Mesendoderm (in vitro differentiated cells): ENCODE measurements at regions not wholly inside any gene's neighbourhood (a gene's known extent, or its start where the extent isn't known, plus 50 kb on each side); places are given as distances from the start of the nearest gene placed in this dataset.
"Not testable (repeated sequence)": the region's sequence is repeated elsewhere in the genome, so short reads cannot be mapped to it uniquely, and the experiment has no call there.

Experiments used
- DNase-seq: peaks from one replicate; pipeline ENCODE4 v3.0.0; 2013
- H2AK5ac ChIP-seq: 2 replicates; pipeline ENCODE4 v1.6.1; 2013; ENCODE audit warnings: low read length, inconsistent platforms
- H2BK120ac ChIP-seq: 2 replicates; pipeline ENCODE4 v1.6.1; 2013; ENCODE audit warnings: low read depth, mild to moderate bottlenecking, low read length, moderate library complexity, mixed read lengths
- H2BK15ac ChIP-seq: replicated peaks from 2 replicates; pipeline ENCODE4 v1.6.1; 2013; ENCODE audit warnings: low read depth, mild to moderate bottlenecking, moderate library complexity
- H2BK5ac ChIP-seq: 2 replicates; pipeline ENCODE4 v1.6.1; 2013; ENCODE audit warnings: low read length, inconsistent platforms
- H3K18ac ChIP-seq: 2 replicates; pipeline ENCODE4 v1.6.1; 2013; ENCODE audit warnings: mild to moderate bottlenecking, low read length, mixed read lengths
- H3K23ac ChIP-seq: one replicate; pipeline ENCODE4 v1.6.1; 2013; ENCODE audit warnings: low read length
- H3K27ac ChIP-seq: 2 replicates; pipeline ENCODE4 v1.5.1; 2013; ENCODE audit warnings: low read depth, mild to moderate bottlenecking, inconsistent platforms, low read length, moderate library complexity
- H3K27me3 ChIP-seq: 2 replicates; pipeline ENCODE4 v1.6.1; 2013; ENCODE audit warnings: low read length, control low read depth, mild to moderate bottlenecking, inconsistent platforms; ENCODE audit not compliant: insufficient read depth, poor library complexity
- H3K36me3 ChIP-seq: 2 replicates; pipeline ENCODE4 v1.6.1; 2013; ENCODE audit warnings: low read length, inconsistent platforms; ENCODE audit not compliant: control insufficient read depth, insufficient read depth
- H3K4ac ChIP-seq: one replicate; pipeline ENCODE4 v1.6.1; 2013; ENCODE audit warnings: low read depth, mild to moderate bottlenecking, low read length, moderate library complexity
- H3K4me1 ChIP-seq: 2 replicates; pipeline ENCODE4 v1.6.1; 2013; ENCODE audit warnings: low read depth, low read length, inconsistent platforms; ENCODE audit not compliant: control insufficient read depth
- H3K4me2 ChIP-seq: 2 replicates; pipeline ENCODE4 v1.6.1; 2013; ENCODE audit warnings: low read length
- H3K4me3 ChIP-seq: 2 replicates; pipeline ENCODE4 v1.5.1; 2013; ENCODE audit warnings: mild to moderate bottlenecking, low read length
- H3K56ac ChIP-seq: one replicate; pipeline ENCODE4 v1.6.1; 2013; ENCODE audit warnings: low read length
- H3K79me1 ChIP-seq: 2 replicates; pipeline ENCODE4 v1.6.1; 2013; ENCODE audit warnings: low read length, inconsistent platforms
- H3K79me2 ChIP-seq: 2 replicates; pipeline ENCODE4 v1.6.1; 2013; ENCODE audit warnings: mild to moderate bottlenecking, low read length; ENCODE audit not compliant: control insufficient read depth, insufficient read depth
- H3K9ac ChIP-seq: 2 replicates; pipeline ENCODE4 v1.6.1; 2013; ENCODE audit warnings: low read length, inconsistent platforms
- H4K5ac ChIP-seq: one replicate; pipeline ENCODE4 v1.6.1; 2013; ENCODE audit warnings: low read length
- H4K8ac ChIP-seq: one replicate; pipeline ENCODE4 v1.6.1; 2013; ENCODE audit warnings: low read depth, mild to moderate bottlenecking, control low read depth, low read length, moderate library complexity
- WGBS: extraction: QIAGEN DNeasy Blood & Tissue Kit; methylation state at CpG from one replicate; pipeline ENCODE4 v1.1.7; 2013; ENCODE audit warnings: low lambda C conversion rate, missing lambda C conversion rate; ENCODE audit not compliant: insufficient coverage; ENCODE audit errors: extremely low coverage; 5-methylcytosine and 5-hydroxymethylcytosine counted together

- no peak for DNase-seq
These were observed 103.9 kb upstream of the CHD2 start for GRCh38 chr15:92796161-92796611.

DNA sequence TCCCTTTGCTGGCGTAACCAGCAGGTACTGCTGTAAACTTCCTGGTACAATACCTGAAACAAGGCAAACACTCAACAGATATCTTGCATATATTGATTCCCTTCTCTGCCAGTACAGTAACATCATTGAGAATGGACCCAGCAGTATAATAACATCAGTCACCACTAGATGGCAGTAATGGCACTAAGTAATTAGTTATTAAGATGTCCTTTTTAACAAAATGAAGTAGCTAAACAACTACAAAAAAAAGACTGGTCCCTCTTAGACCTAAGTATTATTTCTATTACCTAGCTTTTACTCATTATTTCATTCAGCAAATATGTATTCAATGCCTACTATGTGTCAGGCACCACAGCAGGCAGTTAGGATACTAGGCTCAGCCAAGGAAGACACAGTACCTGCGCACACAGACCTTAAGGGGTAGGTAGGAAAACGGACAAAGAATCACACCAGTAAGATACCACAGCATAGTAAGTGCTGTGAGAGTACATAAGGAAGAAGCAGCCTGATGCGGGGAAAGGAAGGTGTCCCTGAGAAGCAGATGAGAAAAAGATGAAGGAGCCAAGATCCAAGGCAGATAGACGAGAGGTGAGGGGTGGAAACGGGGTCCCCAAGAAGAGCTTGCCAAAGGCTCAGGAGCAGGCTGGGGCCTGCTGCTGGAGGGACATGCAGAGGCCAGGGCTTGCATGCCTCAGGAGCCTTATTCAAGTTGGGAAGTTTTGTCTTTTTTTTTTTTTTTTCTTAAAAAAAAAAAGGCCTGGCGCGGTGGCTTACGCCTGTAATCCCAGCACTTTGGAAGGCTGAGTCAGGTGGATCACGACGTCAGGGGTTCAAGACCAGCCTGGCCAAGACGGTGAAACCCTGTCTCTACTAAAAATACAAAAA lies 102.7 kb upstream of the CHD2 start:
- no peak overlapping the region for H3K23ac ChIP-seq
- H2BK5ac ChIP-seq: no peak overlapping the region
- no peak overlapping the region for H2BK120ac ChIP-seq
- no peaks in the 10 kb centered on the region for H3K79me2 ChIP-seq
- H3K79me1 ChIP-seq: no peaks in the 10 kb centered on the region
- H3K4ac ChIP-seq: no peak overlapping the region
- no peaks in the 10 kb centered on the region for H3K27me3 ChIP-seq
- H3K4me1 ChIP-seq: no peaks in the 10 kb centered on the region
- no peak overlapping the region for H3K4me2 ChIP-seq
- no peak overlapping the region for H3K27ac ChIP-seq
- no peaks in the 10 kb centered on the region for H3K36me3 ChIP-seq
- H3K9ac ChIP-seq: no peak overlapping the region
- H2AK5ac ChIP-seq: peak overlapping the region; percentile 82
- WGBS: no CpG with 5 or more reads among the region's 12 CpGs
- H3K18ac ChIP-seq: no peak overlapping the region
- H4K8ac ChIP-seq: no peak overlapping the region
- no peak overlapping the region for H4K5ac ChIP-seq
- DNase-seq: peak; percentile 76
- peak overlapping the region; percentile 73 for H3K56ac ChIP-seq
- H3K4me3 ChIP-seq: no peak overlapping the region
- H2BK15ac ChIP-seq: no peak overlapping the region

More at GRCh38 chr15:92796161-92796611, 103.9 kb upstream of the CHD2 start:
- H3K79me1 ChIP-seq: no peaks in the 10 kb centered on the region
- no peak overlapping the region for H2AK5ac ChIP-seq
- WGBS: no CpG with 5 or more reads among the region's 1 CpG
- no peak overlapping the region for H2BK120ac ChIP-seq
- no peak overlapping the region for H3K18ac ChIP-seq
- no peak overlapping the region for H3K4me3 ChIP-seq
- no peaks in the 10 kb centered on the region for H3K79me2 ChIP-seq
- H2BK5ac ChIP-seq: no peak overlapping the region
- H2BK15ac ChIP-seq: no peak overlapping the region
- no peaks in the 10 kb centered on the region for H3K36me3 ChIP-seq
- no peak overlapping the region for H3K27ac ChIP-seq
- H3K4me1 ChIP-seq: no peaks in the 10 kb centered on the region
- H3K27me3 ChIP-seq: no peaks in the 10 kb centered on the region
- H3K4ac ChIP-seq: no peak overlapping the region
- H4K5ac ChIP-seq: no peak overlapping the region
- no peak overlapping the region for H3K56ac ChIP-seq
- H3K9ac ChIP-seq: no peak overlapping the region
- H3K4me2 ChIP-seq: no peak overlapping the region
- no peak overlapping the region for H4K8ac ChIP-seq
- H3K23ac ChIP-seq: no peak overlapping the region

DNA sequence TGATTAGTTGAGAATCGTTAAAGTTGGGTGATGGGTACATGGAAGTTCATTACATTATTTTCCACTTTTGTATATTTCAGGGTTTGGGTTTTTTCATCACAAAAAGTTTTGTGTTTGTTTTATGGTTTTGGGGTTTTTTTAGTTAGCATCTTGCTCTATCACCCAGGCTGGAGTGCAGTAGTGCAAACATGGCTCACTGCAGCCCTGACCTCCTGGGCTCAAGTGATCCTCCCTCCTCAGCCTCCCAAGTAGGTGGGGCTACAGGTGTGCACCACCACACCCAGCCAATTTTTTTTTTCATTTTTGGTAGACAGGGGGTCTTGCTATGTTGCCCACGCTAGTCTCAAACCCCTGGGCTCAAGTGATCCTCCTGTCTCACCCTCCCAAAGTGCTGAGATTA lies 100.1 kb upstream of the CHD2 start:
- H3K4me1 ChIP-seq: no peaks in the 10 kb centered on the region
- H3K18ac ChIP-seq: no peak overlapping the region
- H3K9ac ChIP-seq: no peak overlapping the region
- H3K27me3 ChIP-seq: no peaks in the 10 kb centered on the region
- H3K4ac ChIP-seq: no peak overlapping the region
- H2BK5ac ChIP-seq: no peak overlapping the region
- H3K4me2 ChIP-seq: no peak overlapping the region
- H3K27ac ChIP-seq: no peak overlapping the region
- no peak overlapping the region for H2BK120ac ChIP-seq
- H3K36me3 ChIP-seq: no peaks in the 10 kb centered on the region
- no peak for DNase-seq
- no peak overlapping the region for H3K4me3 ChIP-seq
- H2AK5ac ChIP-seq: no peak overlapping the region
- no peak overlapping the region for H2BK15ac ChIP-seq
- H3K79me2 ChIP-seq: no peaks in the 10 kb centered on the region
- no peak overlapping the region for H3K56ac ChIP-seq
- no peak overlapping the region for H3K23ac ChIP-seq
- no peaks in the 10 kb centered on the region for H3K79me1 ChIP-seq
- H4K8ac ChIP-seq: no peak overlapping the region
- no CpG with 5 or more reads among the region's 2 CpGs for WGBS
- H4K5ac ChIP-seq: no peak overlapping the region

DNA sequence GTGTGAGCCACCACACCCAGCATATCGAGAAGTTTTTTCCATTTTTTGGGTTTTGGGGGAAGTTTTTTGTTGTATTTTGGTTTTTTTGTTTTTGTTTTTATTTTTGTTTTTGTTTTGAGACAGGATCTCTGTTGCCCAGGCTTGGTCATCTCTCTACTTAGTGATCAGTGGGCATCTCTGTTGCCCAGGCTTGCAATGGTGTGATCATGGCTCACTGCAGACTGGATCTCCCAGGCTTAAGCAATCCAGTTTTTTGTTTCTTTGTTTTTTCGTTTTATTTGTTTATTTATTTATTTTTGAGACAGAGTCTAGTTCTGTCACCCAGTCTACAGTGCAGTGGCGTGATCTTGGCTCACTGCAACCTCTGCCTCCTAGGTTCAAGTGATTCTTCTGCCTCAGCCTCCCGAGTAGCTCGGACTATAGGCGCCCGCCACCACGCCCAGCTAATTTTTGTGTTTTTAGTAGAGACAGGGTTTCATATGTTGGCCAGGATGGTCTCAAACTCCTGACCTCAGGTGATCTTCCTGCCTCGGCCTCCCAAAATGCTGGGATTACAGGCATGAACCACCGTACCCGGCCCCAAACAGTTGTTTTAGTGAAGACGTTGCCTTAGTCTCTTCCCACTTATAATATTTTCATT lies 99.6 kb upstream of the CHD2 start:
- not testable (repeated sequence) for H3K4me2 ChIP-seq, H3K18ac ChIP-seq, H2BK15ac ChIP-seq, H3K79me2 ChIP-seq, H3K79me1 ChIP-seq, H3K23ac ChIP-seq, H2BK120ac ChIP-seq, H4K5ac ChIP-seq, H4K8ac ChIP-seq, H3K27ac ChIP-seq, H3K4me1 ChIP-seq, H3K56ac ChIP-seq, H2BK5ac ChIP-seq, H3K4ac ChIP-seq, H3K9ac ChIP-seq, H2AK5ac ChIP-seq, DNase-seq, H3K4me3 ChIP-seq, H3K27me3 ChIP-seq, H3K36me3 ChIP-seq
- WGBS: no CpG with 5 or more reads among the region's 12 CpGs

GRCh38 chr15:92801056-92801773 lies 98.9 kb upstream of the CHD2 start:
- H4K5ac ChIP-seq, H2BK120ac ChIP-seq, H3K27me3 ChIP-seq, H3K79me2 ChIP-seq, H3K56ac ChIP-seq, H2BK15ac ChIP-seq, H2BK5ac ChIP-seq, H3K79me1 ChIP-seq, H3K27ac ChIP-seq, H3K4ac ChIP-seq, H2AK5ac ChIP-seq, H3K4me3 ChIP-seq, H4K8ac ChIP-seq, H3K9ac ChIP-seq, H3K18ac ChIP-seq, H3K4me1 ChIP-seq, H3K36me3 ChIP-seq, H3K4me2 ChIP-seq, H3K23ac ChIP-seq: not testable (repeated sequence)
- DNase-seq: peak; percentile 69
- no CpG with 5 or more reads among the region's 13 CpGs for WGBS
